HPDE6-E6E7 (cell line): ENCODE measurements at regions not wholly inside any gene's neighbourhood (a gene's known extent, or its start where the extent isn't known, plus 50 kb on each side); places are given as distances from the start of the nearest gene placed in this dataset.
"Not testable (repeated sequence)": the region's sequence is repeated elsewhere in the genome, so short reads cannot be mapped to it uniquely, and the experiment has no call there.

Experiments used
- DNase-seq: peaks from one replicate; pipeline ENCODE4 v3.0.0; 2011; ENCODE audit warnings: missing footprints; ENCODE audit errors: extremely low spot score

- DNase-seq = not testable (repeated sequence)
Observed at GRCh38 chr3:165915104-165915503, 77.9 kb upstream of the BCHE start.

GRCh38 chr3:165903885-165904630, 66.8 kb upstream of the BCHE start:
- no peak for DNase-seq

- DNase-seq = no peak
Observed at GRCh38 chr3:165899066-165899465, 61.8 kb upstream of the BCHE start.

GRCh38 chr3:165897137-165897536, 59.9 kb upstream of the BCHE start:
- no peak for DNase-seq

- DNase-seq = no peak
Observed at GRCh38 chr3:165895919-165896318, 58.7 kb upstream of the BCHE start.

GRCh38 chr3:165892565-165892964, 55.3 kb upstream of the BCHE start:
- no peak for DNase-seq
